Mucosa of descending colon (tissue), 3 donors: ENCODE measurements at regions not wholly inside any gene's neighbourhood (a gene's known extent, or its start where the extent isn't known, plus 50 kb on each side); places are given as distances from the start of the nearest gene placed in this dataset.
"Not testable (repeated sequence)": the region's sequence is repeated elsewhere in the genome, so short reads cannot be mapped to it uniquely, and the experiment has no call there.

Experiments
- ATAC-seq: fragments of 200-7000 bp; cut with Tn5 transposase; one replicate; pipeline ENCODE4 v1.9.1; 2020; ENCODE audit warnings: mild to moderate bottlenecking, moderate library complexity
- DNase-seq, 3 donors: peaks; one replicate each; pipeline ENCODE4 v3.0.0-alpha.2; 2020
- H3K36me3 ChIP-seq: fragments of 200-600 bp; one replicate; pipeline ENCODE4 v1.8.0; 2021; ENCODE audit warnings: low read depth, mild to moderate bottlenecking
- H3K4me1 ChIP-seq: fragments of 200-600 bp; one replicate; pipeline ENCODE4 v1.8.0; 2021; ENCODE audit warnings: low read depth, mild to moderate bottlenecking
- H3K4me3 ChIP-seq: fragments of 200-600 bp; one replicate; pipeline ENCODE4 v1.8.0; 2021; ENCODE audit warnings: mild to moderate bottlenecking
- H3K9me3 ChIP-seq: fragments of 200-600 bp; one replicate; pipeline ENCODE4 v1.8.0; 2021; ENCODE audit warnings: mild to moderate bottlenecking
- intact Hi-C, 2 donors: fragments of 100-400 bp; cut with DNase I in 1 of 2; cut with micrococcal nuclease in 1 of 2; formaldehyde crosslinking; loops; one replicate each; pipeline versions ENCODE4 v1.11.0 to v1.11.1; 2022; cut with DNase I, micrococcal nuclease
- TF ChIP-seq, protein P1 (sequence below): fragments of 200-600 bp; IDR thresholded peaks from one replicate; pipeline ENCODE4 v1.8.0; 2022; ENCODE audit warnings: antibody characterized with exemption, mild to moderate bottlenecking
- donor health status: DM: no; HTN: no; CAD: no; lungs with moderate emphysema.
- donor health status: DM: no; HTN: no; CAD: no.
- donor health status: DM: no; HTN: yes; CAD: no.

DNA sequence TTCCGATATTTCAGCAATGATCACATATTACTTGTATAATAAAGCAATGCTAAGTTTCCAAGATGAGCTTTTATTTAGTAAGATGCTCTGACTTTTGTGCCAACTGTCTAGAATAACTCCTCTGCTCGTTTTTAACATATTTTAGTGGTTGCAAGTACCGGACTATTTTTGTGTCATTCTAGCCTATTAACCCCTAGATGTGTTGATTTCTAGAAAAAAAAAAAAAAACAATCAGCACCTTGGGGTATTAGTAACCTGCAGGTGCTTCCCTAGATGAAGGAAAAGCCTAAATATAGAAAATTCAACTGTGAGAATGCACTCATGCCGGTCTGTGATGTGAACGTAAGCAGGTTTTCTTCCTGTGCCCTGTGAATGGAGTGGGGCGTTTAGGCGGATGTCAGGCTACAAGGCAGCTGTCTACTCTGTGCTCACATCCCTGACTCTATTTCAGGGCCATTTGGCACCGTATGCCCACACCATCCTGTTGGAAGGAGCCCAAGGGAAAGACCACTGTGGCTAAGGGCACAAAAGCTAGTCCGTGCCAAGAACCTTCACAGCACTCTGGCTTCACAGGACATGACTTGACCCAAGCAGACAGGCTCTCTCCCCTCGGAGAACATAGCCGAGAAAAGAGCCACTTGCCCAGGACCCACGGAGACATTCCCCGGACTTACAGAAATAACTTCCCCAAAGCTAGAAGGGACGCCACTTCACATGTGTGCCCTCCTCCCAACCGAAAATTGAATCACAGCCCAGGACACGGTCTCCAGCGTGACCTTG lies 60.9 kb upstream of the AGAP1 start:
- H3K9me3 ChIP-seq, result no peaks in the 10 kb centered on the region
- TF ChIP-seq, protein P1, sequence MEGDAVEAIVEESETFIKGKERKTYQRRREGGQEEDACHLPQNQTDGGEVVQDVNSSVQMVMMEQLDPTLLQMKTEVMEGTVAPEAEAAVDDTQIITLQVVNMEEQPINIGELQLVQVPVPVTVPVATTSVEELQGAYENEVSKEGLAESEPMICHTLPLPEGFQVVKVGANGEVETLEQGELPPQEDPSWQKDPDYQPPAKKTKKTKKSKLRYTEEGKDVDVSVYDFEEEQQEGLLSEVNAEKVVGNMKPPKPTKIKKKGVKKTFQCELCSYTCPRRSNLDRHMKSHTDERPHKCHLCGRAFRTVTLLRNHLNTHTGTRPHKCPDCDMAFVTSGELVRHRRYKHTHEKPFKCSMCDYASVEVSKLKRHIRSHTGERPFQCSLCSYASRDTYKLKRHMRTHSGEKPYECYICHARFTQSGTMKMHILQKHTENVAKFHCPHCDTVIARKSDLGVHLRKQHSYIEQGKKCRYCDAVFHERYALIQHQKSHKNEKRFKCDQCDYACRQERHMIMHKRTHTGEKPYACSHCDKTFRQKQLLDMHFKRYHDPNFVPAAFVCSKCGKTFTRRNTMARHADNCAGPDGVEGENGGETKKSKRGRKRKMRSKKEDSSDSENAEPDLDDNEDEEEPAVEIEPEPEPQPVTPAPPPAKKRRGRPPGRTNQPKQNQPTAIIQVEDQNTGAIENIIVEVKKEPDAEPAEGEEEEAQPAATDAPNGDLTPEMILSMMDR, result no peak
- intact Hi-C loops, result no loop called here
- H3K4me1 ChIP-seq, result no peaks in the 10 kb centered on the region
- no peaks in the 10 kb centered on the region for H3K36me3 ChIP-seq
- ATAC-seq (no peak), DNase-seq (no peak)
- no peak overlapping the region for H3K4me3 ChIP-seq

DNA sequence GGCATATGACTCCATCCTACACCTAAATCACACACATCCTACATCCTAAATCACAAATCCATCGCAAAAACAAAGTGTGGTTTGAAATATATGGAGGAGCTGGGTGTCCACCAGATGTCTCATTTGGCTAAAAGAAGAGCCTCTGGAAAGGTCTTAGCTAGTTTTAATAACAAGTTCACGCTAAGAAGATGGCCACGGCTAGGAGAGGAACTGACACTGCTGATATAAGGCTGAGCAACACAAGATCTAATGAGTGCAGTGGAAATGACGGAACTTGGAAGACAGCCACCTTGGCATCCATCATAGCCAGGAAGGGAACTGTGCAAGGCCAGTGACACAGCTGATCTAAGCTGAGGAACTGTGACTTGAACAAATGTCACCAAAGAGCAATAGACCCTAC lies 60.0 kb upstream of the AGAP1 start:
- no peak overlapping the region for H3K4me3 ChIP-seq
- peak in 1 of 3 donors; percentile 59 for DNase-seq

DNA sequence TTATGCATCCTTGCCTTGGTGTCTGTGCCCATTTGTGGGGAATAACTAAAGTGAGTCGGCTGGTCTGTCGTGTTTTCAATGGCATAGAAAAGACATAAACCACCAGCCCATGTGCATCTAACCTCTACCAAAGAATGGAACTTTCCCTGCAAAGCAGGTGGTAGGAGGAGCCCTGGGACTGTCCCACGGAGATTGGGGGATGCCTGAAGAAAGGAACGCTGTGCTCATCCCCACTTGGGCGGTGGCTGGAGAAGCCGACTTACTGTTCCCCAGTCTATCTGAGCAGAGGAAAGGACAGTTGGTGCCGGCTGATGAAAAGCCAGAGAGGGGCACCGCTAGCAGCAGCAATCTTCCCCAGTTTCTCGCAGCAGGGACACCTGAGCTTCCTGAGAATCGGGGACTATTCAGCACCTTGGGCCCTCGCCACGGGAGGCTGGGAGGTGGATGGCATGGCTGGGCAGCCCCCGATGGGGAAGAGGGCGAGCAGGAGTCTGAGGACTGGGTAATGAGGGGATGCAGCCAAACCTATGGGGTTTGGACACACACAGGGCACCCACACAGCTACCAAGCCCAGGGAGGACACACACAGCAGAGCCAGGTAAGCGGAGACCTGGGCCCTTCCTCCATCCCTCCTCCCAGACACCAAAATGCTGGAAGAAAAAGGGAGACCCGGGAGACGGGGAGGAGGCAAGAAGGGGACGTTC lies 53.7 kb upstream of the AGAP1 start:
- H3K4me3 ChIP-seq, result no peak overlapping the region
- H3K9me3 ChIP-seq, result peaks cover 6% of the 10 kb centered on the region
- DNase-seq (no peak), ATAC-seq (no peak)
- intact Hi-C loops, result no loop called here
- no peaks in the 10 kb centered on the region for H3K4me1 ChIP-seq
- TF ChIP-seq, protein P1, result no peak
- H3K36me3 ChIP-seq, result no peaks in the 10 kb centered on the region

More for the DNA sequence above, 60.0 kb upstream of the AGAP1 start:
- Histone ChIP-seq H3K36me3 (no peaks in the 10 kb centered on the region), H3K9me3 (no peaks in the 10 kb centered on the region), H3K4me1 (no peaks in the 10 kb centered on the region)
- TF ChIP-seq, protein P1, result no peak
- intact Hi-C loops, result no loop called here
- peak; percentile 51 for ATAC-seq

DNA sequence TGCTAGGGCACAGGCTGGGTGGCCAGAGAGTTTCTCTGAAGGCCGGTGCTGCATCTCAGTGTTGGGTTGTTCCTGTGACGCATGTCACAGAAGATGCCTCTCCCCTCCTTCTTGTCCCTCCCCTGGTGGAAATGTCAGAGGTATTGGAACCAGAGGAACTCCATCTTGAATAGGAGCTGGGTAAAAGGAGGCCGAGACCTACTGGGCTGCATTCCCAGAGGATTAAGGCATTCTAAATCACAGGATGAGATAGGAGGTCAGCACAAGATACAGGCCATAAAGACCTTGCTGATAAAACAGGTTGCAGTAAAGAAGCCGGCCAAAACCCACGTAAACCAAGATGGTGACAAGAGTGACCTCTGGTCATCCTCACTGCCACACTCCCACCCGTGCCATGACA lies 50.3 kb upstream of the AGAP1 start:
- H3K4me3 ChIP-seq, DNase-seq: not testable (repeated sequence)

More for the DNA sequence above, 50.3 kb upstream of the AGAP1 start:
- intact Hi-C loops, H3K36me3 ChIP-seq, H3K4me1 ChIP-seq, H3K9me3 ChIP-seq, ATAC-seq: not testable (repeated sequence)
